GM23338 (cell line): ENCODE measurements at regions not wholly inside any gene's neighbourhood (a gene's known extent, or its start where the extent isn't known, plus 50 kb on each side); places are given as distances from the start of the nearest gene placed in this dataset.

Source experiments
- CREB1 ChIP-seq: fragments of 250-450 bp; sonication (Bioruptor Pico); IDR thresholded peaks from 2 replicates; pipeline ENCODE4 v1.5.0; 2020; ENCODE audit warnings: low read depth, mild to moderate bottlenecking, moderate library complexity
- CTCF ChIP-seq, 2 experiments: fragments of 200-600 bp in 1 of 2; sonication (generic) in 1 of 2; conservative IDR thresholded peaks; 2 replicates each; pipeline versions ENCODE4 v1.5.1 to v1.6.1; 2016 to 2017; ENCODE audit warnings: antibody characterized with exemption in 2 of 2, low read depth in 2 of 2, mild to moderate bottlenecking in 2 of 2, moderate library complexity in 1 of 2
- ETS1 ChIP-seq: IDR thresholded peaks from 2 replicates; pipeline ENCODE4 v1.6.1; 2016; ENCODE audit warnings: antibody characterized with exemption
- EZH2 ChIP-seq: fragments of 200-600 bp; sonication (generic); IDR thresholded peaks from one replicate; pipeline ENCODE4 v1.8.0; 2017; ENCODE audit warnings: antibody characterized with exemption, mild to moderate bottlenecking, low read depth; ENCODE audit not compliant: unreplicated experiment
- EZH2phosphoT487 ChIP-seq: fragments of 200-600 bp; sonication (generic); IDR thresholded peaks from one replicate; pipeline ENCODE4 v1.8.1; 2018; ENCODE audit warnings: antibody characterized with exemption; ENCODE audit not compliant: unreplicated experiment
- JUNB ChIP-seq: IDR thresholded peaks from one replicate; pipeline ENCODE4 v1.6.1; 2016; ENCODE audit warnings: antibody characterized with exemption; ENCODE audit not compliant: unreplicated experiment
- POLR2AphosphoS5 ChIP-seq: IDR thresholded peaks from 2 replicates; pipeline ENCODE4 v1.6.1; 2016; ENCODE audit warnings: antibody characterized with exemption, low read depth
- REST ChIP-seq: IDR thresholded peaks from one replicate; pipeline ENCODE4 v1.6.1; 2018; ENCODE audit warnings: antibody characterized with exemption; ENCODE audit not compliant: unreplicated experiment
- STAT1 ChIP-seq: IDR thresholded peaks from one replicate; pipeline ENCODE4 v1.6.1; 2016; ENCODE audit warnings: antibody characterized with exemption; ENCODE audit not compliant: unreplicated experiment
- ZNF331 ChIP-seq: fragments of 250-450 bp; sonication (Bioruptor Pico); IDR thresholded peaks from 2 replicates; pipeline ENCODE4 v1.5.0; 2020; ENCODE audit warnings: low read depth, mild to moderate bottlenecking, moderate library complexity

- TF ChIP-seq CTCF (conservative IDR thresholded peaks at IDR 0.05; ENCODE audit: low read depth in 2 of 2) = peak; percentile 43 to 46
- TF ChIP-seq EZH2 = no peak
- no peak for TF ChIP-seq POLR2AphosphoS5
- TF ChIP-seq JUNB = no peak
- no peak for TF ChIP-seq CREB1 (CRISPR knock-in tag)
- no peak for TF ChIP-seq ZNF331 (CRISPR knock-in tag)
- TF ChIP-seq EZH2phosphoT487 = no peak
- TF ChIP-seq REST = no peak
- no peak for TF ChIP-seq ETS1
- no peak for TF ChIP-seq STAT1
Observed at GRCh38 chr1:58352476-58353092, 193.9 kb downstream of the OMA1 start.
